BLaER1 treated with 17β-estradiol and CSF1 and Interleukin-3, amounts not matched to agents 10 nM and 100 nM (cell line): ENCODE measurements at regions not wholly inside any gene's neighbourhood (a gene's known extent, or its start where the extent isn't known, plus 50 kb on each side); places are given as distances from the start of the nearest gene placed in this dataset.
A peak's percentile ranks its signal among the peaks of the same experiment; 100 is the strongest.
"Not testable (repeated sequence)": the region's sequence is repeated elsewhere in the genome, so short reads cannot be mapped to it uniquely, and the experiment has no call there.

Experiments
- H3K27ac ChIP-seq, 11 experiments: shearing (Covaris generic); formaldehyde crosslinking; 2 replicates each; pipeline ENCODE4 v1.8.1; 2022
- H3K27me3 ChIP-seq, 11 experiments: shearing (Covaris generic); formaldehyde crosslinking; 2 replicates each; pipeline ENCODE4 v1.8.1; 2022
- H3K36me3 ChIP-seq, 11 experiments: shearing (Covaris generic); formaldehyde crosslinking; 2 replicates each; pipeline ENCODE4 v1.8.1; 2022
- H3K4me1 ChIP-seq, 10 experiments: shearing (Covaris generic); formaldehyde crosslinking; 2 replicates each; pipeline ENCODE4 v1.8.1; 2022
- H3K4me2 ChIP-seq, 11 experiments: shearing (Covaris generic); formaldehyde crosslinking; 2 replicates each; pipeline ENCODE4 v1.8.1; 2022
- H3K4me3 ChIP-seq, 10 experiments: shearing (Covaris generic); formaldehyde crosslinking; 2 replicates each; pipeline ENCODE4 v1.8.1; 2022
- H3K9ac ChIP-seq, 11 experiments: shearing (Covaris generic); formaldehyde crosslinking; 2 replicates each; pipeline ENCODE4 v1.8.1; 2022
- H3K9me3 ChIP-seq, 11 experiments: shearing (Covaris generic); formaldehyde crosslinking; replicated peaks in 1 of 11; 2 replicates each; pipeline ENCODE4 v1.8.1; 2022
- H4K20me1 ChIP-seq, 11 experiments: shearing (Covaris generic); formaldehyde crosslinking; 2 replicates each; pipeline ENCODE4 v1.8.1; 2022
- Cebpa-rat ChIP-seq, 11 experiments: shearing (Covaris generic); IDR thresholded peaks; 2 replicates each; pipeline ENCODE4 v1.8.1; 2022

- Histone ChIP-seq H3K4me2 (peak overlapping the region in 2 of 11 experiments; percentile 27 to 40; a peak in 3 of 22 replicates), H3K4me3 (no peak overlapping the region), H3K27me3 (no peaks in the 10 kb centered on the region), H4K20me1 (no peaks in the 10 kb centered on the region), H3K9ac (no peak overlapping the region), H3K27ac (no peak overlapping the region), H3K4me1 (peaks cover 0 to 9% (median 0%) of the 10 kb centered on the region in 10 experiments; a peak in 3 of 20 replicates), H3K9me3 (no peaks in the 10 kb centered on the region), H3K36me3 (no peaks in the 10 kb centered on the region)
- TF ChIP-seq Cebpa-rat (IDR thresholded peaks at IDR 0.05) = 0 out of 22 replicates have a peak, but pooled peaks of 1 of the 11 experiments have one; percentile 13
These were observed 975.5 kb downstream of the OLFM4 start for GRCh38 chr13:54004026-54004699.

GRCh38 chr13:54016542-54016941 lies 987.9 kb downstream of the OLFM4 start:
- Histone ChIP-seq H3K4me2 (no peak overlapping the region), H3K27ac (no peak overlapping the region), H3K9ac (no peak overlapping the region), H4K20me1 (no peaks in the 10 kb centered on the region), H3K9me3 (no peaks in the 10 kb centered on the region), H3K27me3 (no peaks in the 10 kb centered on the region), H3K36me3 (no peaks in the 10 kb centered on the region), H3K4me1 (peaks cover 0 to 17% (median 4%) of the 10 kb centered on the region in 10 experiments; a peak in 6 of 20 replicates), H3K4me3 (no peak overlapping the region)
- TF ChIP-seq Cebpa-rat (IDR thresholded peaks at IDR 0.05) = no peak

- Histone ChIP-seq H3K4me1 (peaks cover 6 to 22% (median 10%) of the 10 kb centered on the region in 10 experiments; a peak in 13 of 20 replicates), H3K36me3 (no peaks in the 10 kb centered on the region), H3K9ac (no peak overlapping the region), H3K4me2 (peak overlapping the region in 3 of 11 experiments; percentile 26 to 40 (median 35); a peak in 4 of 22 replicates), H4K20me1 (no peaks in the 10 kb centered on the region), H3K9me3 (peaks cover 0 to 9% (median 7%) of the 10 kb centered on the region in 11 experiments; a peak in 7 of 22 replicates), H3K27me3 (no peaks in the 10 kb centered on the region), H3K4me3 (no peak overlapping the region), H3K27ac (no peak overlapping the region)
- TF ChIP-seq Cebpa-rat (IDR thresholded peaks at IDR 0.05) = no peak
These were observed 989.9 kb downstream of the OLFM4 start for GRCh38 chr13:54018485-54018884.

GRCh38 chr13:54029226-54029625 lies 1000.6 kb downstream of the OLFM4 start:
- Histone ChIP-seq H3K4me1 (peaks cover 17 to 38% (median 25%) of the 10 kb centered on the region in 10 experiments), H3K9me3 (peaks cover 30 to 49% (median 37%) of the 10 kb centered on the region in 11 experiments), H3K27ac (peak overlapping the region; percentile 79 to 97 (median 93)), H3K9ac (peak overlapping the region; percentile 63 to 80 (median 73)), H3K4me3 (peak overlapping the region in 2 of 10 experiments; percentile 4 to 33; a peak in 2 of 20 replicates), H3K4me2 (peak overlapping the region; percentile 35 to 83 (median 61)), H3K27me3 (no peaks in the 10 kb centered on the region), H4K20me1 (no peaks in the 10 kb centered on the region), H3K36me3 (no peaks in the 10 kb centered on the region; a peak in 1 of 22 replicates)
- TF ChIP-seq Cebpa-rat (IDR thresholded peaks at IDR 0.05) = no peak; a peak in 1 of 22 replicates

- H3K27ac ChIP-seq = peak overlapping the region; percentile 79 to 97 (median 93)
These were observed 1001.1 kb downstream of the OLFM4 start for GRCh38 chr13:54029720-54030119.

GRCh38 chr13:54033323-54033861 lies 1004.8 kb downstream of the OLFM4 start:
- no peak overlapping the region for H3K4me2 ChIP-seq
- H4K20me1 ChIP-seq = no peaks in the 10 kb centered on the region
- no peak for TF ChIP-seq Cebpa-rat (IDR thresholded peaks at IDR 0.05)
- H3K27me3 ChIP-seq = no peaks in the 10 kb centered on the region
- no peak overlapping the region for H3K4me3 ChIP-seq
- H3K27ac ChIP-seq = no peak overlapping the region
- H3K9ac ChIP-seq = no peak overlapping the region
- H3K9me3 ChIP-seq = peaks cover 15 to 29% (median 22%) of the 10 kb centered on the region in 11 experiments
- peaks cover 17 to 28% (median 21%) of the 10 kb centered on the region in 10 experiments for H3K4me1 ChIP-seq
- H3K36me3 ChIP-seq = no peaks in the 10 kb centered on the region; a peak in 1 of 22 replicates

More at GRCh38 chr13:54029720-54030119, 1001.1 kb downstream of the OLFM4 start:
- Histone ChIP-seq H3K9me3 (peaks cover 27 to 46% (median 33%) of the 10 kb centered on the region in 11 experiments), H3K4me3 (peak overlapping the region in 2 of 10 experiments; percentile 4 to 33; a peak in 3 of 20 replicates), H3K4me2 (peak overlapping the region; percentile 15 to 83 (median 57)), H3K9ac (peak overlapping the region; percentile 63 to 80 (median 73)), H3K4me1 (peaks cover 17 to 38% (median 25%) of the 10 kb centered on the region in 10 experiments), H3K27me3 (no peaks in the 10 kb centered on the region), H4K20me1 (no peaks in the 10 kb centered on the region), H3K36me3 (no peaks in the 10 kb centered on the region; a peak in 1 of 22 replicates)
- TF ChIP-seq Cebpa-rat (IDR thresholded peaks at IDR 0.05) = peak in 10 of 11 experiments; percentile 17 to 94 (median 80); a peak in 13 of 22 replicates

- peaks cover 15 to 29% (median 22%) of the 10 kb centered on the region in 11 experiments for H3K9me3 ChIP-seq
- H3K4me2 ChIP-seq = no peak overlapping the region
- TF ChIP-seq Cebpa-rat (IDR thresholded peaks at IDR 0.05) = no peak
These were observed 1005.4 kb downstream of the OLFM4 start for GRCh38 chr13:54034047-54034446.

GRCh38 chr13:54057416-54057815 lies 1028.8 kb downstream of the OLFM4 start:
- not testable (repeated sequence) for H3K36me3 ChIP-seq, H4K20me1 ChIP-seq, H3K4me2 ChIP-seq, H3K9me3 ChIP-seq, H3K4me3 ChIP-seq, H3K27me3 ChIP-seq, H3K4me1 ChIP-seq, H3K27ac ChIP-seq, H3K9ac ChIP-seq

More at GRCh38 chr13:54034047-54034446, 1005.4 kb downstream of the OLFM4 start:
- no peak overlapping the region for H3K4me3 ChIP-seq
- H3K27ac ChIP-seq = no peak overlapping the region
- no peak overlapping the region for H3K9ac ChIP-seq
- H3K27me3 ChIP-seq = no peaks in the 10 kb centered on the region
- peaks cover 11 to 22% (median 15%) of the 10 kb centered on the region in 10 experiments for H3K4me1 ChIP-seq
- H4K20me1 ChIP-seq = no peaks in the 10 kb centered on the region
- no peaks in the 10 kb centered on the region; a peak in 1 of 22 replicates for H3K36me3 ChIP-seq

GRCh38 chr13:54069958-54070357 lies 1041.3 kb downstream of the OLFM4 start:
- H3K27me3 ChIP-seq, H3K9ac ChIP-seq, H3K4me3 ChIP-seq, H3K4me2 ChIP-seq, H3K4me1 ChIP-seq, H4K20me1 ChIP-seq, H3K36me3 ChIP-seq, H3K27ac ChIP-seq: not testable (repeated sequence)
- H3K9me3 ChIP-seq = peaks cover 11 to 31% (median 21%) of the 10 kb centered on the region in 11 experiments
